ENCODE measurements at regions not wholly inside any gene's neighbourhood (a gene's known extent, or its start where the extent isn't known, plus 50 kb on each side); places are given as distances from the start of the nearest gene placed in this dataset.

DNA sequence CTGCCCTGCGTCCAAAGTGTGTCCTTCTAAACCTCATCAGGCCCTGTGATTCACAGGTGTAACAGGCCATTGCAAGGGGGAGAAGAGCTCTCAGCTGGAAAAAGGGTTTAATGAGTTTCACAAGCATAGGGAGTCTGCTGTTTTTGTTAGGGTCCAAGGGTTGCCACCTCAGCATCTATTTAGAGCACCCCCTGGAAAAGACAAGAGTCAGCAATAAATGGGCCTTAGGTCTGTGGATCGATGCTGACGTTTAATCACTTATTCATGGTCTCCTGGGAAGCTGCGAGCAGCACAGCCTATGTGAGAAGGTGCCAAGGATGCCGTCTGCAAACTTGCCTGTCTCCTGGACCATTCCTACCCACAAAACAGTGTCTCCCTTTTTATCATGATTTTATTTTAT lies 78.4 kb upstream of the BAIAP2L1 start:
- no peaks in the 10 kb centered on the region for H3K36me3 Mint-ChIP-seq (ENCODE audit: low read depth)
- no peak overlapping the region for H3K27ac Mint-ChIP-seq
- H3K27me3 Mint-ChIP-seq (ENCODE audit: low read depth), result peaks cover 16% of the 10 kb centered on the region
- TF ChIP-seq, protein P1, sequence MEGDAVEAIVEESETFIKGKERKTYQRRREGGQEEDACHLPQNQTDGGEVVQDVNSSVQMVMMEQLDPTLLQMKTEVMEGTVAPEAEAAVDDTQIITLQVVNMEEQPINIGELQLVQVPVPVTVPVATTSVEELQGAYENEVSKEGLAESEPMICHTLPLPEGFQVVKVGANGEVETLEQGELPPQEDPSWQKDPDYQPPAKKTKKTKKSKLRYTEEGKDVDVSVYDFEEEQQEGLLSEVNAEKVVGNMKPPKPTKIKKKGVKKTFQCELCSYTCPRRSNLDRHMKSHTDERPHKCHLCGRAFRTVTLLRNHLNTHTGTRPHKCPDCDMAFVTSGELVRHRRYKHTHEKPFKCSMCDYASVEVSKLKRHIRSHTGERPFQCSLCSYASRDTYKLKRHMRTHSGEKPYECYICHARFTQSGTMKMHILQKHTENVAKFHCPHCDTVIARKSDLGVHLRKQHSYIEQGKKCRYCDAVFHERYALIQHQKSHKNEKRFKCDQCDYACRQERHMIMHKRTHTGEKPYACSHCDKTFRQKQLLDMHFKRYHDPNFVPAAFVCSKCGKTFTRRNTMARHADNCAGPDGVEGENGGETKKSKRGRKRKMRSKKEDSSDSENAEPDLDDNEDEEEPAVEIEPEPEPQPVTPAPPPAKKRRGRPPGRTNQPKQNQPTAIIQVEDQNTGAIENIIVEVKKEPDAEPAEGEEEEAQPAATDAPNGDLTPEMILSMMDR (IDR thresholded peaks at IDR 0.05; ENCODE audit: unreplicated experiment in 3 of 3), result no peak
- H3K4me3 Mint-ChIP-seq, result no peak overlapping the region
- peaks cover 8% of the 10 kb centered on the region for H3K4me1 Mint-ChIP-seq
- H3K9me3 Mint-ChIP-seq, result peaks cover 5% of the 10 kb centered on the region

DNA sequence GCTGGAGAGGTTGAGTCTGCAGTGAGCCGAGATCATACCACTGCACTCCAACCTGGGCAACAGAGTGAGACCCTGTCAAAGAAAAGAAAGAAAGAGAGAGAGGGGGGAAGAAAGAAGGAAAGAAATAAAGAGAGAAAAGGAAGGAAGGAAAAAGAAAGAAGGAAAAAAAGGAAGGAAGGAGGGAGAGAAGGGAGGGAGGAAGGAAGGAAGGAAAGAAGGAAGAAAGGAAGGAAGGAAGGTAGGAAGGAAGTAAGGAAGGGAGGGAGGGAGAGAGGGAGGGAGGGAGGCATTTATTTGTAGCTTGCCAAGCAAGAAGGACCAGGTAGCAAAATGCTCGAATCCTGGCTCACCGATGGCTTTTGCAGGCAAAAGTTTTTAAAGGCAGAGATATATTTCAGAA lies 74.5 kb upstream of the BAIAP2L1 start:
- TF ChIP-seq, protein P1 (IDR thresholded peaks at IDR 0.05; ENCODE audit: unreplicated experiment in 3 of 3), result no peak
- Mint-ChIP-seq H3K27me3 (ENCODE audit: low read depth) (peaks cover 24% of the 10 kb centered on the region), H3K27ac (no peak overlapping the region), H3K9me3 (no peaks in the 10 kb centered on the region), H3K4me1 (peaks cover 25% of the 10 kb centered on the region), H3K36me3 (ENCODE audit: low read depth) (no peaks in the 10 kb centered on the region), H3K4me3 (no peak overlapping the region)

- Mint-ChIP-seq H3K27me3 (ENCODE audit: low read depth) (peaks cover 30% of the 10 kb centered on the region), H3K36me3 (ENCODE audit: low read depth) (no peaks in the 10 kb centered on the region), H3K27ac (no peak overlapping the region), H3K4me3 (no peak overlapping the region), H3K9me3 (no peaks in the 10 kb centered on the region), H3K4me1 (peaks cover 25% of the 10 kb centered on the region)
- TF ChIP-seq, protein P1 (IDR thresholded peaks at IDR 0.05; ENCODE audit: unreplicated experiment in 3 of 3), result no peak
Measured at GRCh38 chr7:98474558-98474957, 73.7 kb upstream of the BAIAP2L1 start.

DNA sequence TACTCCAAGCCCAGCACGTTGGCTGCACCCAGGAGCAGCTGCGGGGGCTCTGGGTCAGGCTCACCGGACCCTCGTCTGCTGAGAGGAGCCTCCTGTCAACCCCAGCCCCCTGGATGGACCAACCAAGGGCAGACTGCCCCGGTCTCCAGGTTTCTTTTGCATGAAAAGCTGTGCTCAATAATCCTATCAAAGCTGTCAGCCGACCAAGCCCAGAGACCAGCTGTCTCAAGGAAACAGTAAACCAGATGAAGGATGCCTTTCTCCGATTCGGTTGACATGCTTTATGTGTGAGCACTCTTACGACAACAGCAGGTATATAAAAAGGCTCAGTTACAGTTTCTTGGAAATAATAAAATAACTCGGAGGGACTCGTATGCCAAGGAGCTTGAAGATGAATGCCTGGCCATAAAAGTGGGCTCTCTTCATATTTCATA lies 71.6 kb upstream of the BAIAP2L1 start:
- Mint-ChIP-seq H3K27ac (peak overlapping the region in 1 of 3 experiments; percentile 74), H3K4me3 (no peak overlapping the region), H3K4me1 (peaks cover 25% of the 10 kb centered on the region), H3K27me3 (ENCODE audit: low read depth) (peaks cover 21% of the 10 kb centered on the region), H3K36me3 (ENCODE audit: low read depth) (no peaks in the 10 kb centered on the region), H3K9me3 (no peaks in the 10 kb centered on the region)
- TF ChIP-seq, protein P1 (IDR thresholded peaks at IDR 0.05; ENCODE audit: unreplicated experiment in 3 of 3), result no peak

GRCh38 chr7:98470485-98471240 lies 69.8 kb upstream of the BAIAP2L1 start:
- TF ChIP-seq, protein P1 (IDR thresholded peaks at IDR 0.05; ENCODE audit: unreplicated experiment in 3 of 3), result no peak

GRCh38 chr7:98469088-98469487 lies 68.2 kb upstream of the BAIAP2L1 start:
- no peaks in the 10 kb centered on the region for H3K36me3 Mint-ChIP-seq (ENCODE audit: low read depth)
- H3K4me3 Mint-ChIP-seq, result no peak overlapping the region
- peaks cover 24% of the 10 kb centered on the region for H3K27me3 Mint-ChIP-seq (ENCODE audit: low read depth)
- no peaks in the 10 kb centered on the region for H3K9me3 Mint-ChIP-seq
- H3K4me1 Mint-ChIP-seq, result peaks cover 21% of the 10 kb centered on the region
- no peak overlapping the region for H3K27ac Mint-ChIP-seq
- TF ChIP-seq, protein P1 (IDR thresholded peaks at IDR 0.05; ENCODE audit: unreplicated experiment in 3 of 3), result no peak

More at GRCh38 chr7:98470485-98471240, 69.8 kb upstream of the BAIAP2L1 start:
- no peaks in the 10 kb centered on the region for H3K9me3 Mint-ChIP-seq
- H3K4me3 Mint-ChIP-seq, result peak overlapping the region; percentile 69 to 71 (median 70)
- peaks cover 16% of the 10 kb centered on the region for H3K4me1 Mint-ChIP-seq
- peak overlapping the region in 1 of 3 experiments; percentile 42 for H3K27ac Mint-ChIP-seq
- H3K36me3 Mint-ChIP-seq (ENCODE audit: low read depth), result no peaks in the 10 kb centered on the region
- H3K27me3 Mint-ChIP-seq (ENCODE audit: low read depth), result peaks cover 24% of the 10 kb centered on the region
